Testis (tissue), 2 donors: ENCODE measurements at regions not wholly inside any gene's neighbourhood (a gene's known extent, or its start where the extent isn't known, plus 50 kb on each side); places are given as distances from the start of the nearest gene placed in this dataset.

Experiments used
- DNase-seq: peaks from one replicate; pipeline ENCODE4 v3.0.0-alpha.2; 2019
- H3K27ac ChIP-seq, 2 donors: fragments of 200-600 bp; sonication (generic); one replicate each; pipeline ENCODE4 v1.5.1; 2019
- H3K27me3 ChIP-seq: fragments of 200-600 bp; sonication (generic); one replicate; pipeline ENCODE4 v1.5.1; 2019
- H3K36me3 ChIP-seq: fragments of 200-600 bp; sonication (generic); one replicate; pipeline ENCODE4 v1.5.1; 2017; ENCODE audit warnings: low read depth; ENCODE audit errors: missing control alignments
- H3K4me1 ChIP-seq: fragments of 200-600 bp; sonication (generic); one replicate; pipeline ENCODE4 v1.5.1; 2019
- H3K4me3 ChIP-seq, 2 donors: fragments of 200-600 bp; sonication (generic); one replicate each; pipeline ENCODE4 v1.5.1; 2017 to 2019
- H3K9me3 ChIP-seq: fragments of 200-600 bp; sonication (generic); one replicate; pipeline ENCODE4 v1.5.1; 2017
- CTCF ChIP-seq, 3 experiments: fragments of 450-650 bp in 2 of 3; fragments of 200-600 bp in 1 of 3; sonication (generic) in 1 of 3; IDR thresholded peaks; one replicate each; pipeline ENCODE4 v1.5.1; 2016 to 2019; ENCODE audit warnings: antibody characterized with exemption in 3 of 3, mild to moderate bottlenecking in 2 of 3, moderate library complexity in 1 of 3
- POLR2A ChIP-seq: fragments of 450-650 bp; IDR thresholded peaks from one replicate; pipeline ENCODE4 v1.6.1; 2017; ENCODE audit warnings: antibody characterized with exemption, mild to moderate bottlenecking, moderate library complexity
- WGBS, 2 donors: methylation state at CpG; one replicate each; pipeline ENCODE4 v1.1.5; 2018; 5-methylcytosine and 5-hydroxymethylcytosine counted together
- intact Hi-C: fragments of 100-400 bp; cut with DNase I; formaldehyde crosslinking; loops from one replicate; pipeline ENCODE4 v1.15.1; 2023; ENCODE audit warnings: low total_unique reads

GRCh38 chr7:69342154-69342884 lies 256.0 kb upstream of the AUTS2 start:
- Histone ChIP-seq H3K27ac (no peak overlapping the region), H3K27me3 (no peaks in the 10 kb centered on the region), H3K4me3 (no peak overlapping the region), H3K36me3 (no peaks in the 10 kb centered on the region), H3K4me1 (no peaks in the 10 kb centered on the region), H3K9me3 (no peaks in the 10 kb centered on the region)
- WGBS, 2 donors: 91 to 92% methylated on average over 10 of the region's 10 CpGs
- DNase-seq: no peak
- intact Hi-C loops: no loop called here
- TF ChIP-seq CTCF (IDR thresholded peaks at IDR 0.05) (no peak), POLR2A (no peak)

- Histone ChIP-seq H3K4me1 (no peaks in the 10 kb centered on the region), H3K36me3 (no peaks in the 10 kb centered on the region), H3K4me3 (no peak overlapping the region), H3K9me3 (no peaks in the 10 kb centered on the region), H3K27ac (no peak overlapping the region), H3K27me3 (no peaks in the 10 kb centered on the region)
- WGBS, 2 donors: 48 to 52% methylated on average over 3 of the region's 3 CpGs
- intact Hi-C loops: no loop called here
- no peak for DNase-seq
- TF ChIP-seq POLR2A: no peak
- no peak for TF ChIP-seq CTCF (IDR thresholded peaks at IDR 0.05)
Measured at GRCh38 chr7:69349291-69349690, 249.0 kb upstream of the AUTS2 start.

- intact Hi-C loops: no loop called here
- DNase-seq: no peak
- Histone ChIP-seq H3K27me3 (no peaks in the 10 kb centered on the region), H3K36me3 (no peaks in the 10 kb centered on the region), H3K9me3 (no peaks in the 10 kb centered on the region), H3K27ac (no peak overlapping the region), H3K4me3 (no peak overlapping the region), H3K4me1 (no peaks in the 10 kb centered on the region)
- no peak for TF ChIP-seq POLR2A
- no peak for TF ChIP-seq CTCF (IDR thresholded peaks at IDR 0.05)
- 56 to 63% methylated on average over 3 of the region's 3 CpGs for WGBS, 2 donors
Measured at GRCh38 chr7:69358163-69358821, 240.0 kb upstream of the AUTS2 start.

- H3K27me3 ChIP-seq: no peaks in the 10 kb centered on the region
- WGBS, 2 donors: 72 to 73% methylated on average over 4 of the region's 4 CpGs
- no peak for DNase-seq
- H3K9me3 ChIP-seq: no peaks in the 10 kb centered on the region
- no peaks in the 10 kb centered on the region for H3K36me3 ChIP-seq
- intact Hi-C loops: no loop called here
- TF ChIP-seq CTCF (IDR thresholded peaks at IDR 0.05) (no peak), POLR2A (no peak)
- no peak overlapping the region for H3K4me3 ChIP-seq
- no peaks in the 10 kb centered on the region for H3K4me1 ChIP-seq
- no peak overlapping the region for H3K27ac ChIP-seq
Measured at GRCh38 chr7:69359003-69359700, 239.1 kb upstream of the AUTS2 start.
